ENCODE measurements at regions not wholly inside any gene's neighbourhood (a gene's known extent, or its start where the extent isn't known, plus 50 kb on each side); places are given as distances from the start of the nearest gene placed in this dataset.

DNA sequence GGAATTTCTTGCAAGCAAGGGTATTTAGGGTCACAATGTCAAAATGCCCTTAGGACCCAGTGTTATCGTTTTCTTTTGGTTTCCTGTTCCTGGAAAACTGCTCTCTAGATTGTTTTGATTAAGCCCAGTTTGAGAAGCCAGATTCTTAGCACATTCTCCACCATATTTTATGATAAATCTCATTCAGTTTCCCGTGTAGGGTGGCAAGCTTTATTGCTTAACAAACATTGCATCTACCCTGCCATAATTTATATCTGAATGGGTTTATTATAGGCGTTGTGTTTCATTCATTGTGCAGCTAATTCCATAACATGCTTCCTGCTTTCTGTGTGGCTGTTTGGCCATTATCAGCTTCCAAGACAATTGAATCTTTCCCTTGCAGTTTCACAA is 389.1 kb upstream of the DYNLRB2 start:
- in situ Hi-C loops (cut with HindIII; ENCODE audit: low pct_unique_long_range_greater_than_20kb, low sequenced_read_pairs), result no loop called here
- ATAC-seq (no peak), DNase-seq (ENCODE audit: low read depth, low spot score) (no peak)
- Histone ChIP-seq H3K36me3 (ENCODE audit: control insufficient read depth, insufficient read depth, low read length) (no peaks in the 10 kb centered on the region), H3K27me3 (ENCODE audit: control insufficient read depth, insufficient read depth, low read length) (no peaks in the 10 kb centered on the region), H3K4me3 (ENCODE audit: low read depth in 2 of 2, low read length in 2 of 2) (no peak overlapping the region), H3K27ac (ENCODE audit: low read length) (no peak overlapping the region), H3K9me3 (ENCODE audit: control insufficient read depth, insufficient read depth, low read depth, low read length) (no peaks in the 10 kb centered on the region), H3K4me1 (ENCODE audit: control insufficient read depth, insufficient read depth, low read length) (no peaks in the 10 kb centered on the region)
- TF ChIP-seq, protein P1, sequence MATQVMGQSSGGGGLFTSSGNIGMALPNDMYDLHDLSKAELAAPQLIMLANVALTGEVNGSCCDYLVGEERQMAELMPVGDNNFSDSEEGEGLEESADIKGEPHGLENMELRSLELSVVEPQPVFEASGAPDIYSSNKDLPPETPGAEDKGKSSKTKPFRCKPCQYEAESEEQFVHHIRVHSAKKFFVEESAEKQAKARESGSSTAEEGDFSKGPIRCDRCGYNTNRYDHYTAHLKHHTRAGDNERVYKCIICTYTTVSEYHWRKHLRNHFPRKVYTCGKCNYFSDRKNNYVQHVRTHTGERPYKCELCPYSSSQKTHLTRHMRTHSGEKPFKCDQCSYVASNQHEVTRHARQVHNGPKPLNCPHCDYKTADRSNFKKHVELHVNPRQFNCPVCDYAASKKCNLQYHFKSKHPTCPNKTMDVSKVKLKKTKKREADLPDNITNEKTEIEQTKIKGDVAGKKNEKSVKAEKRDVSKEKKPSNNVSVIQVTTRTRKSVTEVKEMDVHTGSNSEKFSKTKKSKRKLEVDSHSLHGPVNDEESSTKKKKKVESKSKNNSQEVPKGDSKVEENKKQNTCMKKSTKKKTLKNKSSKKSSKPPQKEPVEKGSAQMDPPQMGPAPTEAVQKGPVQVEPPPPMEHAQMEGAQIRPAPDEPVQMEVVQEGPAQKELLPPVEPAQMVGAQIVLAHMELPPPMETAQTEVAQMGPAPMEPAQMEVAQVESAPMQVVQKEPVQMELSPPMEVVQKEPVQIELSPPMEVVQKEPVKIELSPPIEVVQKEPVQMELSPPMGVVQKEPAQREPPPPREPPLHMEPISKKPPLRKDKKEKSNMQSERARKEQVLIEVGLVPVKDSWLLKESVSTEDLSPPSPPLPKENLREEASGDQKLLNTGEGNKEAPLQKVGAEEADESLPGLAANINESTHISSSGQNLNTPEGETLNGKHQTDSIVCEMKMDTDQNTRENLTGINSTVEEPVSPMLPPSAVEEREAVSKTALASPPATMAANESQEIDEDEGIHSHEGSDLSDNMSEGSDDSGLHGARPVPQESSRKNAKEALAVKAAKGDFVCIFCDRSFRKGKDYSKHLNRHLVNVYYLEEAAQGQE (IDR thresholded peaks at IDR 0.05; ENCODE audit: insufficient read depth in 1 of 2, low read depth in 2 of 2, low read length in 1 of 2), result no peak
- TF ChIP-seq SIN3A (IDR thresholded peaks at IDR 0.05; ENCODE audit: borderline replicate concordance, insufficient read depth, low read depth, low read length), result no peak
- no peak for TF ChIP-seq POLR2AphosphoS5 (IDR thresholded peaks at IDR 0.05; ENCODE audit: low read depth, low read length)
- TF ChIP-seq CTCF (IDR thresholded peaks at IDR 0.05), result no peak
- TF ChIP-seq TCF7L2 (IDR thresholded peaks at IDR 0.05; ENCODE audit: low read depth, low read length), result no peak
- intact Hi-C loops (cut with micrococcal nuclease; ENCODE audit: unreplicated experiment), result no loop called here
- BruUV-seq (replicated peaks), result no TSS peak
- POLR2A ChIA-PET, result no interaction called here
- CTCF ChIA-PET, result no interaction called here

DNA sequence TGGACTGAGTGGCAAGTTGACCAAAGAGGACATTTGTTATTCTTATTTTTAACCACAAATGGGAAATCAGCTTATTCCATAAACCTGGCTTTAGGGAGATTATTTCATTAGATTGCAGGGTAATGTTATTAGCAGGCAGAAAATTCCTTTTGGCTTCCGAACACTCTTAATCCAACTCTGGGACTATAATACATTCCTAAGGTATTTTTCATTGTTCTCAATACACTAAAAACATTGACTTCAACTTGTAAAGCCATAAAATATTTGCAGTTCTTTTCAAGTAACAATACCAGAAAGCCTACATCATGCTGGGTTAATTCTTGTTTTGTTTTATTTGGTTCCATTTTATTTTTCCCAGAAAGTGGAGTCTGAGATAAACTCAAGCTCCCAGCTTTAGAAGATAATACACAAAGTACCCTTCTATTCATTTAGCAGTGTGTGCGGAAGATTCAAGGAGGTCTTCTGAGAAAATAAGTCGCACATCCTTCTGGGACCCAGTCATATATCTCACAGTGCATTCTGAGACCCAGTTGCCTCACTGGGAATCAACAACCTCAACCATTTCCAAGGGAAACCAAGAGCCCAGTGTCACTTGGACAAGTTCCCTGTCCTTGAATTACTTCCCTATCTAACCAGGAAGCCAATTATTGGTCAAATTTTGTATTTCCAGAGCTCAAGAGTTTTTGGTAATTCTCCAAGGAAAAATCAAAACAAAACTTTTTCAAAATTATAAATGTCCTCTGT is 389.6 kb upstream of the DYNLRB2 start:
- H3K36me3 ChIP-seq (ENCODE audit: control insufficient read depth, insufficient read depth, low read length), result no peaks in the 10 kb centered on the region
- in situ Hi-C loops (cut with HindIII; ENCODE audit: low pct_unique_long_range_greater_than_20kb, low sequenced_read_pairs), result no loop called here
- H3K27ac ChIP-seq (ENCODE audit: low read length), result no peak overlapping the region
- H3K4me3 ChIP-seq (ENCODE audit: low read depth in 2 of 2, low read length in 2 of 2), result no peak overlapping the region
- no TSS peak for BruUV-seq (replicated peaks)
- no peaks in the 10 kb centered on the region for H3K27me3 ChIP-seq (ENCODE audit: control insufficient read depth, insufficient read depth, low read length)
- no peaks in the 10 kb centered on the region for H3K9me3 ChIP-seq (ENCODE audit: control insufficient read depth, insufficient read depth, low read depth, low read length)
- ChIA-PET CTCF (no interaction called here), POLR2A (no interaction called here)
- ATAC-seq (no peak), DNase-seq (ENCODE audit: low read depth, low spot score) (no peak)
- TF ChIP-seq TCF7L2 (IDR thresholded peaks at IDR 0.05; ENCODE audit: low read depth, low read length) (no peak), SIN3A (IDR thresholded peaks at IDR 0.05; ENCODE audit: borderline replicate concordance, insufficient read depth, low read depth, low read length) (no peak), POLR2AphosphoS5 (IDR thresholded peaks at IDR 0.05; ENCODE audit: low read depth, low read length) (no peak), CTCF (IDR thresholded peaks at IDR 0.05) (no peak)
- TF ChIP-seq, protein P1 (IDR thresholded peaks at IDR 0.05; ENCODE audit: insufficient read depth in 1 of 2, low read depth in 2 of 2, low read length in 1 of 2), result no peak
- H3K4me1 ChIP-seq (ENCODE audit: control insufficient read depth, insufficient read depth, low read length), result no peaks in the 10 kb centered on the region
- intact Hi-C loops (cut with micrococcal nuclease; ENCODE audit: unreplicated experiment), result no loop called here
